ENCODE measurements at regions not wholly inside any gene's neighbourhood (a gene's known extent, or its start where the extent isn't known, plus 50 kb on each side); places are given as distances from the start of the nearest gene placed in this dataset.

DNA sequence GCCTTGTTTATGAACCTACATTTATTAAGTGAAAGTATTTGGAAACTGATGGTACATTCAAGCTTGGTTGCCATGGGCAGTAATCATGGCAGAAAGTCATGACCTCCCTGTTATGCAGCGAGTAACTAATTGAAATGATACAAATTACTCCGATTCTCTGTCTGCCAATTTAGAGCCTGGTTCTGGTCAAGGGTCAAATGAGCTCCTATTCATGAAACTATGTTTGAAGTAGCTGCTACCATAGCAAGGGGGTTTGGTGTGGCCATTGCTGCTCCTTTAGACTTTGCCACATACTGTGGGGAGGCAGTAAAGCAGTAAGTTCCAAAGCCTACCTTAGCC, 187.2 kb upstream of the FOXD3 start:
- RAD21 ChIA-PET (ENCODE audit: low non-redundant PET in 1 of 2, low total read pairs in 2 of 2, uncharacterized antibody in 2 of 2, unreplicated experiment in 2 of 2) = no interaction called here
- H3K4me1 ChIP-seq (ENCODE audit: control insufficient read depth in 1 of 2, insufficient read depth in 2 of 2, low read length in 2 of 2) = no peaks in the 10 kb centered on the region
- H3K79me2 ChIP-seq (ENCODE audit: insufficient read depth, low read length) = no peaks in the 10 kb centered on the region
- DNase-seq (ENCODE audit: low read depth, low spot score) (no peak), ATAC-seq (no peak)
- no peaks in the 10 kb centered on the region for H3K9me3 ChIP-seq (ENCODE audit: control insufficient read depth in 1 of 2, insufficient read depth in 1 of 2, low read depth in 1 of 2, low read length in 2 of 2)
- no peaks in the 10 kb centered on the region for H3K36me3 ChIP-seq (ENCODE audit: control insufficient read depth in 1 of 2, insufficient read depth in 2 of 2, low read length in 2 of 2)
- no peak overlapping the region for H3K4me3 ChIP-seq (replicated peaks in 1 of 2; ENCODE audit: low read depth in 1 of 2, low read length in 2 of 2)
- no peak overlapping the region for H3K9ac ChIP-seq (ENCODE audit: low read length)
- no peak overlapping the region for H3K4me2 ChIP-seq (ENCODE audit: low read length)
- no peak for TF ChIP-seq SRF (IDR thresholded peaks at IDR 0.05; ENCODE audit: low read depth)
- TF ChIP-seq EZH2phosphoT487 (IDR thresholded peaks at IDR 0.05; ENCODE audit: borderline replicate concordance) = no peak
- TF ChIP-seq YY1 (IDR thresholded peaks at IDR 0.05; ENCODE audit: extremely low read depth, insufficient replicate concordance, low read depth, low read length) = no peak
- TF ChIP-seq, protein P1, sequence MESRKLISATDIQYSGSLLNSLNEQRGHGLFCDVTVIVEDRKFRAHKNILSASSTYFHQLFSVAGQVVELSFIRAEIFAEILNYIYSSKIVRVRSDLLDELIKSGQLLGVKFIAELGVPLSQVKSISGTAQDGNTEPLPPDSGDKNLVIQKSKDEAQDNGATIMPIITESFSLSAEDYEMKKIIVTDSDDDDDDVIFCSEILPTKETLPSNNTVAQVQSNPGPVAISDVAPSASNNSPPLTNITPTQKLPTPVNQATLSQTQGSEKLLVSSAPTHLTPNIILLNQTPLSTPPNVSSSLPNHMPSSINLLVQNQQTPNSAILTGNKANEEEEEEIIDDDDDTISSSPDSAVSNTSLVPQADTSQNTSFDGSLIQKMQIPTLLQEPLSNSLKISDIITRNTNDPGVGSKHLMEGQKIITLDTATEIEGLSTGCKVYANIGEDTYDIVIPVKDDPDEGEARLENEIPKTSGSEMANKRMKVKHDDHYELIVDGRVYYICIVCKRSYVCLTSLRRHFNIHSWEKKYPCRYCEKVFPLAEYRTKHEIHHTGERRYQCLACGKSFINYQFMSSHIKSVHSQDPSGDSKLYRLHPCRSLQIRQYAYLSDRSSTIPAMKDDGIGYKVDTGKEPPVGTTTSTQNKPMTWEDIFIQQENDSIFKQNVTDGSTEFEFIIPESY (IDR thresholded peaks at IDR 0.05; ENCODE audit: extremely low read depth, insufficient replicate concordance, low read length) = no peak
- intact Hi-C loops (cut with micrococcal nuclease) = no loop called here
- peaks cover 67% of the 10 kb centered on the region for H3K27me3 ChIP-seq (ENCODE audit: insufficient read depth, low read length)
- CTCF ChIA-PET = interaction anchor here (1.2 kb wide), 1 partner anchor 14 kb away, joined by 7 read pairs; no protein-coding TSS in a partner anchor
- H3K27ac ChIP-seq (ENCODE audit: low read depth, low read length) = no peak overlapping the region
- no peaks in the 10 kb centered on the region for H3K9me2 ChIP-seq (ENCODE audit: insufficient read depth)
- H2AFZ ChIP-seq (ENCODE audit: low read depth, low read length, poor library complexity, severe bottlenecking) = no peak overlapping the region
- H4K20me1 ChIP-seq (ENCODE audit: insufficient read depth) = no peaks in the 10 kb centered on the region
- BruUV-seq (replicated peaks) = no TSS peak
- POLR2A ChIA-PET = no interaction called here

DNA sequence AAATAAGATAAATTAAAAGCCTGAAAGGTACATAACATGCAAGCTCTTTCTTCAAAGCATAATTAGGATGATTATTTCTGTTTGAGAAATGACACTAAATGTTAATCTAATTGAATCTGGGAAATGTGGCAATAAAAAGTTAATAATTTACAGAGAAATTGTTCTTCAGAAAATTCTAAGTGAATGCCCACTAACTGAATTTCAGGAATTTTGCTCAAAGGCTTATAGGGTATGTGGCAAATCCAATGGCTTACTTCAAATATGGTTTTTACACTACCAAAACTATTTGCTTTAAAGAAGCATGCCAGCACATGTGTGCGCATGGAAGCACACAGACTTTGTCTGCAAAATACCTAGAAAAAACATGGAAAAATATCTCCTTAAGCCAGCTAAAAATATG, 186.6 kb upstream of the FOXD3 start:
- H3K36me3 ChIP-seq (ENCODE audit: control insufficient read depth in 1 of 2, insufficient read depth in 2 of 2, low read length in 2 of 2) = no peaks in the 10 kb centered on the region
- intact Hi-C loops (cut with micrococcal nuclease) = no loop called here
- H4K20me1 ChIP-seq (ENCODE audit: insufficient read depth) = no peaks in the 10 kb centered on the region
- ATAC-seq = no peak
- peaks cover 62% of the 10 kb centered on the region for H3K27me3 ChIP-seq (ENCODE audit: insufficient read depth, low read length)
- BruUV-seq (replicated peaks) = no TSS peak
- no peak overlapping the region for H3K4me3 ChIP-seq (replicated peaks in 1 of 2; ENCODE audit: low read depth in 1 of 2, low read length in 2 of 2)
- H2AFZ ChIP-seq (ENCODE audit: low read depth, low read length, poor library complexity, severe bottlenecking) = no peak overlapping the region
- CTCF ChIA-PET = interaction anchor here (1.2 kb wide), 1 partner anchor 13 kb away, joined by 7 read pairs; no protein-coding TSS in a partner anchor
- no peaks in the 10 kb centered on the region for H3K79me2 ChIP-seq (ENCODE audit: insufficient read depth, low read length)
- no peak overlapping the region for H3K9ac ChIP-seq (ENCODE audit: low read length)
- H3K4me1 ChIP-seq (ENCODE audit: control insufficient read depth in 1 of 2, insufficient read depth in 2 of 2, low read length in 2 of 2) = no peaks in the 10 kb centered on the region
- POLR2A ChIA-PET = no interaction called here
- H3K27ac ChIP-seq (ENCODE audit: low read depth, low read length) = no peak overlapping the region
- H3K4me2 ChIP-seq (ENCODE audit: low read length) = no peak overlapping the region
- no peaks in the 10 kb centered on the region for H3K9me2 ChIP-seq (ENCODE audit: insufficient read depth)
- no peak for DNase-seq (ENCODE audit: low read depth, low spot score)
- no peaks in the 10 kb centered on the region for H3K9me3 ChIP-seq (ENCODE audit: control insufficient read depth in 1 of 2, insufficient read depth in 1 of 2, low read depth in 1 of 2, low read length in 2 of 2)
- RAD21 ChIA-PET (ENCODE audit: low non-redundant PET in 1 of 2, low total read pairs in 2 of 2, uncharacterized antibody in 2 of 2, unreplicated experiment in 2 of 2) = no interaction called here
- TF ChIP-seq POLR2A (IDR thresholded peaks at IDR 0.05; ENCODE audit: borderline replicate concordance, extremely low read depth, insufficient read depth, insufficient read length) (no peak), RAD21 (IDR thresholded peaks at IDR 0.05; ENCODE audit: low read depth) (no peak), FOSL1 (IDR thresholded peaks at IDR 0.05; ENCODE audit: low read depth) (no peak), ZNF274 (IDR thresholded peaks at IDR 0.05; ENCODE audit: low read depth, low read length) (no peak), EZH2phosphoT487 (IDR thresholded peaks at IDR 0.05; ENCODE audit: borderline replicate concordance) (no peak), SIN3A (IDR thresholded peaks at IDR 0.05; ENCODE audit: low read depth) (no peak), CEBPB (IDR thresholded peaks at IDR 0.05; ENCODE audit: low read depth) (no peak), EGR1 (IDR thresholded peaks at IDR 0.05; ENCODE audit: low read depth) (no peak), ZFX (IDR thresholded peaks at IDR 0.05) (no peak)
- TF ChIP-seq, protein P1 (IDR thresholded peaks at IDR 0.05; ENCODE audit: extremely low read depth, insufficient replicate concordance, low read length) = no peak
- TF ChIP-seq, protein P2, sequence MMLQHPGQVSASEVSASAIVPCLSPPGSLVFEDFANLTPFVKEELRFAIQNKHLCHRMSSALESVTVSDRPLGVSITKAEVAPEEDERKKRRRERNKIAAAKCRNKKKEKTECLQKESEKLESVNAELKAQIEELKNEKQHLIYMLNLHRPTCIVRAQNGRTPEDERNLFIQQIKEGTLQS (IDR thresholded peaks at IDR 0.05) = no peak
- TF ChIP-seq, protein P3, sequence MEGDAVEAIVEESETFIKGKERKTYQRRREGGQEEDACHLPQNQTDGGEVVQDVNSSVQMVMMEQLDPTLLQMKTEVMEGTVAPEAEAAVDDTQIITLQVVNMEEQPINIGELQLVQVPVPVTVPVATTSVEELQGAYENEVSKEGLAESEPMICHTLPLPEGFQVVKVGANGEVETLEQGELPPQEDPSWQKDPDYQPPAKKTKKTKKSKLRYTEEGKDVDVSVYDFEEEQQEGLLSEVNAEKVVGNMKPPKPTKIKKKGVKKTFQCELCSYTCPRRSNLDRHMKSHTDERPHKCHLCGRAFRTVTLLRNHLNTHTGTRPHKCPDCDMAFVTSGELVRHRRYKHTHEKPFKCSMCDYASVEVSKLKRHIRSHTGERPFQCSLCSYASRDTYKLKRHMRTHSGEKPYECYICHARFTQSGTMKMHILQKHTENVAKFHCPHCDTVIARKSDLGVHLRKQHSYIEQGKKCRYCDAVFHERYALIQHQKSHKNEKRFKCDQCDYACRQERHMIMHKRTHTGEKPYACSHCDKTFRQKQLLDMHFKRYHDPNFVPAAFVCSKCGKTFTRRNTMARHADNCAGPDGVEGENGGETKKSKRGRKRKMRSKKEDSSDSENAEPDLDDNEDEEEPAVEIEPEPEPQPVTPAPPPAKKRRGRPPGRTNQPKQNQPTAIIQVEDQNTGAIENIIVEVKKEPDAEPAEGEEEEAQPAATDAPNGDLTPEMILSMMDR (IDR thresholded peaks at IDR 0.05 in 2 of 3, conservative IDR thresholded peaks at IDR 0.05 in 1 of 3; ENCODE audit: borderline replicate concordance in 1 of 3, insufficient read depth in 1 of 3, low read depth in 2 of 3, low read length in 2 of 3) = no peak
- TF ChIP-seq, protein P4, sequence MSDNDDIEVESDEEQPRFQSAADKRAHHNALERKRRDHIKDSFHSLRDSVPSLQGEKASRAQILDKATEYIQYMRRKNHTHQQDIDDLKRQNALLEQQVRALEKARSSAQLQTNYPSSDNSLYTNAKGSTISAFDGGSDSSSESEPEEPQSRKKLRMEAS (IDR thresholded peaks at IDR 0.05) = no peak
